Neuronal stem cell (in vitro differentiated cells): ENCODE measurements at regions not wholly inside any gene's neighbourhood (a gene's known extent, or its start where the extent isn't known, plus 50 kb on each side); places are given as distances from the start of the nearest gene placed in this dataset.
"Not testable (repeated sequence)": the region's sequence is repeated elsewhere in the genome, so short reads cannot be mapped to it uniquely, and the experiment has no call there.

Experiments
- DNase-seq: peaks from one replicate; pipeline ENCODE4 v3.0.0-alpha.2; 2013; ENCODE audit warnings: low spot score
- H2AFZ ChIP-seq: one replicate; pipeline ENCODE4 v1.6.1; 2013; ENCODE audit warnings: mild to moderate bottlenecking, low read length, inconsistent platforms
- H2AK5ac ChIP-seq: 2 replicates; pipeline ENCODE4 v1.6.1; 2013; ENCODE audit warnings: low read depth, mild to moderate bottlenecking, inconsistent platforms, low read length, moderate library complexity, mixed read lengths
- H2BK120ac ChIP-seq: 2 replicates; pipeline ENCODE4 v1.6.1; 2013; ENCODE audit warnings: low read depth, mild to moderate bottlenecking, inconsistent platforms, low read length, moderate library complexity, mixed read lengths
- H2BK12ac ChIP-seq: one replicate; pipeline ENCODE4 v1.6.1; 2013; ENCODE audit warnings: low read length, inconsistent platforms
- H2BK15ac ChIP-seq: 2 replicates; pipeline ENCODE4 v1.6.1; 2013; ENCODE audit warnings: mild to moderate bottlenecking, low read length, inconsistent platforms, mixed read lengths
- H2BK5ac ChIP-seq: one replicate; pipeline ENCODE4 v1.6.1; 2013; ENCODE audit warnings: inconsistent platforms, mild to moderate bottlenecking, low read length, moderate library complexity
- H3K14ac ChIP-seq: one replicate; pipeline ENCODE4 v1.6.1; 2013; ENCODE audit warnings: low read length, inconsistent platforms
- H3K18ac ChIP-seq: 2 replicates; pipeline ENCODE4 v1.6.1; 2013; ENCODE audit warnings: low read length, inconsistent platforms
- H3K23ac ChIP-seq: 2 replicates; pipeline ENCODE4 v1.6.1; 2013; ENCODE audit warnings: low read depth, mild to moderate bottlenecking, mixed read lengths, low read length, inconsistent platforms; ENCODE audit not compliant: poor library complexity
- H3K27ac ChIP-seq: replicated peaks from 3 replicates; pipeline ENCODE4 v1.5.1; 2013; ENCODE audit warnings: low read length, inconsistent platforms
- H3K27me3 ChIP-seq, 3 experiments: 2 replicates each; pipeline ENCODE4 v1.6.1; 2013; ENCODE audit warnings: low read length in 3 of 3, mild to moderate bottlenecking in 2 of 3, inconsistent platforms in 1 of 3, low read depth in 1 of 3, mixed read lengths in 1 of 3, moderate library complexity in 1 of 3; ENCODE audit not compliant: control insufficient read depth in 3 of 3, insufficient read depth in 3 of 3
- H3K36me3 ChIP-seq, 2 donors: replicated peaks in 1 of 2; 2 replicates each; pipeline ENCODE4 v1.6.1; 2013; ENCODE audit warnings: low read length in 2 of 2; ENCODE audit not compliant: control insufficient read depth in 2 of 2, insufficient read depth in 2 of 2
- H3K4ac ChIP-seq: 2 replicates; pipeline ENCODE4 v1.6.1; 2013; ENCODE audit warnings: inconsistent platforms, mild to moderate bottlenecking, low read length, moderate library complexity
- H3K4me1 ChIP-seq, 2 donors: 1 replicate in 1 of 2; 2 replicates in 1 of 2; pipeline ENCODE4 v1.6.1; 2013; ENCODE audit warnings: low read length in 2 of 2, low read depth in 1 of 2; ENCODE audit not compliant: control insufficient read depth in 2 of 2, insufficient read depth in 1 of 2
- H3K4me2 ChIP-seq: one replicate; pipeline ENCODE4 v1.6.1; 2013; ENCODE audit warnings: mild to moderate bottlenecking, low read length, inconsistent platforms; ENCODE audit not compliant: insufficient read depth, poor library complexity, severe bottlenecking
- H3K4me3 ChIP-seq, 2 donors: 2 replicates each; pipeline ENCODE4 v1.5.1; 2013; ENCODE audit warnings: low read length in 2 of 2, mild to moderate bottlenecking in 2 of 2, inconsistent platforms in 1 of 2, moderate library complexity in 1 of 2
- H3K79me1 ChIP-seq: one replicate; pipeline ENCODE4 v1.6.1; 2013; ENCODE audit warnings: low read depth, mild to moderate bottlenecking, inconsistent platforms, low read length, moderate library complexity
- H3K9ac ChIP-seq: one replicate; pipeline ENCODE4 v1.6.1; 2013; ENCODE audit warnings: mild to moderate bottlenecking, low read depth, low read length, inconsistent platforms; ENCODE audit not compliant: poor library complexity
- H3K9me3 ChIP-seq, 2 donors: replicated peaks in 1 of 2; 2 replicates each; pipeline versions ENCODE3 to v1.6.1; 2013; ENCODE audit warnings: low read length in 2 of 2, mild to moderate bottlenecking in 2 of 2, inconsistent platforms in 1 of 2, low read depth in 1 of 2, mixed read lengths in 1 of 2, moderate library complexity in 1 of 2; ENCODE audit not compliant: control insufficient read depth in 2 of 2, insufficient read depth in 1 of 2
- H4K8ac ChIP-seq: one replicate; pipeline ENCODE4 v1.6.1; 2013; ENCODE audit warnings: low read depth, mild to moderate bottlenecking, inconsistent platforms, low read length, moderate library complexity
- H4K91ac ChIP-seq: one replicate; pipeline ENCODE4 v1.6.1; 2013; ENCODE audit warnings: low read length, low read depth, mild to moderate bottlenecking, inconsistent platforms; ENCODE audit not compliant: poor library complexity
- WGBS, 2 donors: extraction: QIAGEN DNeasy Blood & Tissue Kit; methylation state at CpG; one replicate each; pipeline ENCODE4 v1.1.7; 2013; ENCODE audit warnings: missing lambda C conversion rate in 2 of 2, mixed read lengths in 1 of 2; ENCODE audit not compliant: insufficient read length in 2 of 2, insufficient replicate concordance in 1 of 2; ENCODE audit errors: extremely low coverage in 2 of 2; 5-methylcytosine and 5-hydroxymethylcytosine counted together

DNA sequence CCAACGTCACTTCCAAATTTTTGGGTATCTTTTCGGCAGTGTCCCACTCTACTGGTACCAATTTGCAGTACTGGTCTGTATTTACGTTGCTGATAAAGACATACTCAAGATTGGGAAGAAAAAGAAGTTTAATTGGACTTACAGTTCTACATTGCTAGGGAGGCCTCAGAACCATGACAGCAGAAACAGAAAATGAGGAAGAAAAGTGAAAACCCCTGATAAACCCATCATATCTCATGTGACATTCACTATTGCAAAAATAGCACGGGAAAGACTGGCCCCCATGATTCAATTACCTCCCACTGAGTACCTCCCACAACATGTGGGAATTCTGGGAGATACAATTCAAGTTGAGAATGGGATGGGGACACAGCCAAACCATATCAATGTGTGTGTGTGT, 364.0 kb upstream of the KCND2 start:
- Histone ChIP-seq H2AK5ac (no peak overlapping the region), H3K4me2 (no peak overlapping the region), H3K18ac (no peak overlapping the region), H2BK120ac (no peak overlapping the region), H2AFZ (no peak overlapping the region), H3K9me3 (no peaks in the 10 kb centered on the region), H3K27me3 (no peaks in the 10 kb centered on the region), H3K4me3 (no peak overlapping the region), H2BK5ac (no peak overlapping the region), H2BK12ac (no peak overlapping the region), H3K4me1 (no peaks in the 10 kb centered on the region), H3K23ac (no peak overlapping the region), H3K14ac (no peak overlapping the region), H3K36me3 (no peaks in the 10 kb centered on the region), H3K79me1 (no peaks in the 10 kb centered on the region), H3K27ac (no peak overlapping the region), H4K91ac (no peak overlapping the region), H2BK15ac (no peak overlapping the region), H3K9ac (no peak overlapping the region), H3K4ac (no peak overlapping the region), H4K8ac (no peak overlapping the region)
- no peak for DNase-seq
- WGBS, 2 donors: no CpG with 5 or more reads among the region's 4 CpGs

DNA sequence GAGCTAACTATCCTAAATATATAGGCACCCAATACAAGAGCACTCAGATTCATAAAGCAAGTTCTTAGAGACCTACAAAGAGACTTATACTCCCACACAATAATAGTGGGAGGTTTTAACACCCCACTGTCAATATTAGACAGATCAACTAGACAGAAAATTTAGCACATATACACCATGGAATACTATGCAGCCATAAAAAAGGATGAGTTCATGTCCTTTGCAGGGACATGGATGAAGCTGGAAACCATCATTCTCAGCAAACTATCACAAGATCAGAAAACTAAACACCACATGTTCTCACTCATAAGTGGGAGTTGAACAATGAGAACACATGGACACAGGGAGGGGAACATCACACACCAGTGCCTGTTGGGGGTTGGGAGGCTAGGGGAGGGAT, 358.9 kb upstream of the KCND2 start:
- H2BK12ac ChIP-seq, H3K23ac ChIP-seq, H3K9ac ChIP-seq, H3K27me3 ChIP-seq, H2AK5ac ChIP-seq, H3K18ac ChIP-seq, H3K4me2 ChIP-seq, H2BK15ac ChIP-seq, H3K4ac ChIP-seq, H3K9me3 ChIP-seq, H3K79me1 ChIP-seq, H2AFZ ChIP-seq, H3K36me3 ChIP-seq, H2BK120ac ChIP-seq, H4K8ac ChIP-seq, H3K4me1 ChIP-seq, H3K27ac ChIP-seq, H2BK5ac ChIP-seq, H3K4me3 ChIP-seq, H3K14ac ChIP-seq, H4K91ac ChIP-seq, DNase-seq: not testable (repeated sequence)

DNA sequence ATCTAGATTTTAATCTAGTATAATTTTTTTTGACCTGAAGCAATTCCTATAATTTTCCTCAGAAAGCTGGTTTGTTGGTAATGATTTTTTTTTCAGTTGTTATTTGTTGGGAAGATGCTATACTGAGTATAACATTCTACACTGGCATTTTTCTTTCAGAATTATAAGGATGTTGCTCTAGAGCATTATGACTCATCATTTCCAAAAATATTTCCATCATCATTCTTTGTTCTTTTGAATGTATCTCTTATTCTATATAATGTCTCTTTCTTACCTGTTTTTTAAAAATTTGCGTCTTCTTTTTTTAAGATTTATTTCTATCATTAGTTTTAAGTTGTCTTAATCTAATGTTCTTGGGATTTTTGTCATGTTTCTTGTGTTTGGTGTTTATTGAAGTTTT, 356.5 kb upstream of the KCND2 start:
- no peaks in the 10 kb centered on the region for H3K36me3 ChIP-seq
- no peak overlapping the region for H3K9ac ChIP-seq
- no peak for DNase-seq
- no peak overlapping the region for H2BK12ac ChIP-seq
- H2BK15ac ChIP-seq: no peak overlapping the region
- no peak overlapping the region for H3K4me2 ChIP-seq
- H3K4ac ChIP-seq: no peak overlapping the region
- H3K23ac ChIP-seq: no peak overlapping the region
- H4K8ac ChIP-seq: no peak overlapping the region
- no peaks in the 10 kb centered on the region for H3K79me1 ChIP-seq
- H3K14ac ChIP-seq: no peak overlapping the region
- H3K18ac ChIP-seq: no peak overlapping the region
- H3K4me3 ChIP-seq: no peak overlapping the region
- no peak overlapping the region for H2BK120ac ChIP-seq
- H2AK5ac ChIP-seq: no peak overlapping the region
- no peak overlapping the region for H3K27ac ChIP-seq
- H2AFZ ChIP-seq: no peak overlapping the region
- no peak overlapping the region for H4K91ac ChIP-seq
- no peaks in the 10 kb centered on the region for H3K27me3 ChIP-seq
- H3K9me3 ChIP-seq: no peaks in the 10 kb centered on the region
- H2BK5ac ChIP-seq: no peak overlapping the region
- no CpG with 5 or more reads among the region's 1 CpG for WGBS, 2 donors
- no peaks in the 10 kb centered on the region for H3K4me1 ChIP-seq

DNA sequence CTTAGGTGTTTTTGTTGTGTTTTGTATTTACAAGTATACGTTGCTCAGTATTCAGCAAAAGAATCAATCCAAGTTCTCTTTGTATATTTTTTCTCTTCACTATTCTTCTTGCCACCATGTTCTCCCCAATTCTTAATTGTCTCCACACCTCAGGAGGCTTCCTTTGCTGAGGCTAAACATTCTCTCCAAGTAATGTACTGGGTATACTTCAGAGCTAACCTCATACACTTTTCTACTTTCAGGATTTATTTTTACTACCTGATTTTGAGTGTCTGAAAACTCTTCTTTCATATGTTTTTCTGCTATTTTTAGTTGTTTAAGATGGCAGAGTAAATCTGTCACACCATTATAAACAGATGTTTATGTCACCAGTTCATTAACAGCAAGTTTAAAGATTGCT, 354.8 kb upstream of the KCND2 start:
- no peak for DNase-seq
- H3K27me3 ChIP-seq: no peaks in the 10 kb centered on the region
- H3K14ac ChIP-seq: no peak overlapping the region
- H3K36me3 ChIP-seq: no peaks in the 10 kb centered on the region
- H2AFZ ChIP-seq: no peak overlapping the region
- no peak overlapping the region for H4K91ac ChIP-seq
- no peak overlapping the region for H2BK12ac ChIP-seq
- no peak overlapping the region for H3K4me3 ChIP-seq
- H2AK5ac ChIP-seq: no peak overlapping the region
- H3K79me1 ChIP-seq: no peaks in the 10 kb centered on the region
- no peaks in the 10 kb centered on the region for H3K4me1 ChIP-seq
- H3K9ac ChIP-seq: no peak overlapping the region
- no peak overlapping the region for H2BK15ac ChIP-seq
- no peak overlapping the region for H3K27ac ChIP-seq
- H2BK5ac ChIP-seq: no peak overlapping the region
- H4K8ac ChIP-seq: no peak overlapping the region
- H3K18ac ChIP-seq: no peak overlapping the region
- no peak overlapping the region for H3K23ac ChIP-seq
- no peak overlapping the region for H3K4me2 ChIP-seq
- H3K9me3 ChIP-seq: no peaks in the 10 kb centered on the region
- H3K4ac ChIP-seq: no peak overlapping the region
- H2BK120ac ChIP-seq: no peak overlapping the region
- WGBS, 2 donors: no CpG with 5 or more reads among the region's 1 CpG
